Adipocyte (in vitro differentiated cells): ENCODE measurements at regions not wholly inside any gene's neighbourhood (a gene's known extent, or its start where the extent isn't known, plus 50 kb on each side); places are given as distances from the start of the nearest gene placed in this dataset.

Source experiments
- DNase-seq: peaks from one replicate; pipeline ENCODE4 v3.0.0-alpha.2; 2015; ENCODE audit warnings: low read depth
- H3K27me3 ChIP-seq: replicated peaks from 2 replicates; pipeline ENCODE4 v1.7.0; 2013; ENCODE audit warnings: mild to moderate bottlenecking, low read length, moderate library complexity; ENCODE audit not compliant: control insufficient read depth, insufficient read depth
- H3K36me3 ChIP-seq: 2 replicates; pipeline ENCODE4 v1.7.0; 2013; ENCODE audit warnings: low read length, mild to moderate bottlenecking, moderate library complexity; ENCODE audit not compliant: control insufficient read depth, insufficient read depth, severe bottlenecking
- H3K4me1 ChIP-seq: 2 replicates; pipeline ENCODE4 v1.7.0; 2013; ENCODE audit warnings: mild to moderate bottlenecking, low read length, moderate library complexity; ENCODE audit not compliant: control insufficient read depth, insufficient read depth
- H3K4me3 ChIP-seq: 2 replicates; pipeline ENCODE4 v1.7.0; 2013; ENCODE audit warnings: mild to moderate bottlenecking, low read length, moderate library complexity
- H3K9ac ChIP-seq: 2 replicates; pipeline ENCODE4 v1.7.0; 2013; ENCODE audit warnings: mild to moderate bottlenecking, low read length, moderate library complexity
- H3K9me3 ChIP-seq: 2 replicates; pipeline ENCODE4 v1.7.0; 2013; ENCODE audit warnings: mild to moderate bottlenecking, low read length, moderate library complexity; ENCODE audit not compliant: control insufficient read depth

GRCh38 chr1:59022799-59023198, 239.0 kb upstream of the JUN start:
- no peaks in the 10 kb centered on the region for H3K9me3 ChIP-seq
- DNase-seq: no peak

GRCh38 chr1:59025201-59025600, 241.4 kb upstream of the JUN start:
- no peak overlapping the region for H3K9ac ChIP-seq
- no peaks in the 10 kb centered on the region for H3K9me3 ChIP-seq
- H3K36me3 ChIP-seq: no peaks in the 10 kb centered on the region
- H3K4me3 ChIP-seq: no peak overlapping the region
- H3K27me3 ChIP-seq: no peaks in the 10 kb centered on the region
- H3K4me1 ChIP-seq: peaks cover 34% of the 10 kb centered on the region
- DNase-seq: no peak

More at GRCh38 chr1:59022799-59023198, 239.0 kb upstream of the JUN start:
- no peaks in the 10 kb centered on the region for H3K27me3 ChIP-seq
- no peak overlapping the region for H3K4me3 ChIP-seq
- H3K36me3 ChIP-seq: no peaks in the 10 kb centered on the region
- peaks cover 33% of the 10 kb centered on the region for H3K4me1 ChIP-seq
- H3K9ac ChIP-seq: no peak overlapping the region

- Histone ChIP-seq H3K27me3 (no peaks in the 10 kb centered on the region), H3K9ac (peak overlapping the region; percentile 30), H3K9me3 (no peaks in the 10 kb centered on the region), H3K36me3 (no peaks in the 10 kb centered on the region), H3K4me3 (peak overlapping the region; percentile 28), H3K4me1 (peaks cover 28% of the 10 kb centered on the region)
- DNase-seq: no peak
These were observed 242.1 kb upstream of the JUN start for GRCh38 chr1:59025898-59026426.

GRCh38 chr1:59026472-59026948, 242.7 kb upstream of the JUN start:
- Histone ChIP-seq H3K27me3 (no peaks in the 10 kb centered on the region), H3K4me3 (peak overlapping the region; percentile 28), H3K9ac (peak overlapping the region; percentile 46), H3K9me3 (no peaks in the 10 kb centered on the region), H3K36me3 (no peaks in the 10 kb centered on the region), H3K4me1 (peaks cover 28% of the 10 kb centered on the region)
- DNase-seq: no peak

GRCh38 chr1:59027177-59027576, 243.3 kb upstream of the JUN start:
- H3K27me3 ChIP-seq: no peaks in the 10 kb centered on the region
- DNase-seq: no peak
- no peaks in the 10 kb centered on the region for H3K36me3 ChIP-seq
- peaks cover 28% of the 10 kb centered on the region for H3K4me1 ChIP-seq
- H3K4me3 ChIP-seq: peak overlapping the region; percentile 28
- H3K9ac ChIP-seq: peak overlapping the region; percentile 46
- no peaks in the 10 kb centered on the region for H3K9me3 ChIP-seq

GRCh38 chr1:59028048-59028447, 244.2 kb upstream of the JUN start:
- Histone ChIP-seq H3K27me3 (no peaks in the 10 kb centered on the region), H3K36me3 (no peaks in the 10 kb centered on the region), H3K9ac (no peak overlapping the region), H3K4me3 (no peak overlapping the region), H3K9me3 (no peaks in the 10 kb centered on the region), H3K4me1 (peaks cover 28% of the 10 kb centered on the region)
- no peak for DNase-seq

GRCh38 chr1:59029411-59030167, 245.7 kb upstream of the JUN start:
- Histone ChIP-seq H3K4me1 (peaks cover 28% of the 10 kb centered on the region), H3K9ac (no peak overlapping the region), H3K36me3 (no peaks in the 10 kb centered on the region), H3K4me3 (no peak overlapping the region), H3K27me3 (no peaks in the 10 kb centered on the region), H3K9me3 (no peaks in the 10 kb centered on the region)
- DNase-seq: no peak

- Histone ChIP-seq H3K9ac (no peak overlapping the region), H3K4me3 (no peak overlapping the region), H3K4me1 (peaks cover 10% of the 10 kb centered on the region), H3K9me3 (no peaks in the 10 kb centered on the region), H3K36me3 (no peaks in the 10 kb centered on the region), H3K27me3 (no peaks in the 10 kb centered on the region)
- DNase-seq: no peak
These were observed 248.4 kb upstream of the JUN start for GRCh38 chr1:59032228-59032627.

GRCh38 chr1:59033761-59034160, 249.9 kb upstream of the JUN start:
- DNase-seq: no peak
- Histone ChIP-seq H3K4me1 (peaks cover 8% of the 10 kb centered on the region), H3K36me3 (no peaks in the 10 kb centered on the region)

GRCh38 chr1:59034925-59035324, 251.1 kb upstream of the JUN start:
- no peak for DNase-seq
- peaks cover 3% of the 10 kb centered on the region for H3K4me1 ChIP-seq
- no peaks in the 10 kb centered on the region for H3K27me3 ChIP-seq
- no peak overlapping the region for H3K4me3 ChIP-seq
- H3K9me3 ChIP-seq: no peaks in the 10 kb centered on the region
- H3K36me3 ChIP-seq: no peaks in the 10 kb centered on the region
- H3K9ac ChIP-seq: no peak overlapping the region

More at GRCh38 chr1:59033761-59034160, 249.9 kb upstream of the JUN start:
- Histone ChIP-seq H3K27me3 (no peaks in the 10 kb centered on the region), H3K9me3 (no peaks in the 10 kb centered on the region), H3K9ac (no peak overlapping the region), H3K4me3 (no peak overlapping the region)

- Histone ChIP-seq H3K27me3 (no peaks in the 10 kb centered on the region), H3K4me1 (peaks cover 26% of the 10 kb centered on the region), H3K4me3 (no peak overlapping the region), H3K9ac (no peak overlapping the region), H3K36me3 (no peaks in the 10 kb centered on the region), H3K9me3 (no peaks in the 10 kb centered on the region)
- DNase-seq: no peak
These were observed 255.7 kb upstream of the JUN start for GRCh38 chr1:59039551-59039950.
